Stimulated activated CD4-positive, alpha-beta T cell treated with anti-CD3 and anti-CD28 coated beads, TNF-alpha, amount 100 ng/mL, for 4 hours (primary cell): ENCODE measurements at regions not wholly inside any gene's neighbourhood (a gene's known extent, or its start where the extent isn't known, plus 50 kb on each side); places are given as distances from the start of the nearest gene placed in this dataset.

Source experiments
- DNase-seq, 3 experiments: peaks; one replicate each; pipeline ENCODE4 v3.0.0-alpha.2; 2020; ENCODE audit warnings: low read depth in 3 of 3

GRCh38 chr2:193349642-193350041, 1154.9 kb upstream of the TMEFF2 start:
- no peak for DNase-seq

GRCh38 chr2:193348055-193348454, 1153.3 kb upstream of the TMEFF2 start:
- DNase-seq = no peak

DNA sequence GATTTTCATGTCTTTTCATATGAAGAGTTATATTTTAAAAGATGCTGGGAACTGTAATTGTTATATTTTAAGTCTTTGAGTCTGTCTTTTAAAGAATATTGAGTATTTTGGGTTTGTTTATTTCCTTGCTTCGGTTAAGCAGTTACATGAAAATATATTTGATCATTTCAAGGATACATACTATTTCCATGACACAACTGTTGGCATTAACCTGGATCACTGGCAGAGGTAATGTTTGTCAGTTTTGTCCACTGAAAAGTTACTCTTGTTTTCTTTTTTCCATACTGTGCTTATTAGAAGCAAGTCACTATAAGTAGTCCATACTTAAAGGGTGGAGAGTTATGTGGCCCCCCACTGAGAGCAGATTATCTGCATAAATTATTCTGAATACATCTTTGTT, 1142.0 kb upstream of the TMEFF2 start:
- no peak for DNase-seq

GRCh38 chr2:193334401-193334800, 1139.7 kb upstream of the TMEFF2 start:
- DNase-seq = no peak

GRCh38 chr2:193333539-193333938, 1138.8 kb upstream of the TMEFF2 start:
- no peak for DNase-seq

GRCh38 chr2:193332941-193333340, 1138.2 kb upstream of the TMEFF2 start:
- DNase-seq = no peak

GRCh38 chr2:193331676-193332075, 1136.9 kb upstream of the TMEFF2 start:
- DNase-seq = no peak

- DNase-seq = no peak
Observed at GRCh38 chr2:193326296-193326695, 1131.6 kb upstream of the TMEFF2 start.

- DNase-seq = no peak
Observed at GRCh38 chr2:193315428-193316091, 1120.8 kb upstream of the TMEFF2 start.

- no peak for DNase-seq
Observed at GRCh38 chr2:193303464-193303863, 1108.7 kb upstream of the TMEFF2 start.

DNA sequence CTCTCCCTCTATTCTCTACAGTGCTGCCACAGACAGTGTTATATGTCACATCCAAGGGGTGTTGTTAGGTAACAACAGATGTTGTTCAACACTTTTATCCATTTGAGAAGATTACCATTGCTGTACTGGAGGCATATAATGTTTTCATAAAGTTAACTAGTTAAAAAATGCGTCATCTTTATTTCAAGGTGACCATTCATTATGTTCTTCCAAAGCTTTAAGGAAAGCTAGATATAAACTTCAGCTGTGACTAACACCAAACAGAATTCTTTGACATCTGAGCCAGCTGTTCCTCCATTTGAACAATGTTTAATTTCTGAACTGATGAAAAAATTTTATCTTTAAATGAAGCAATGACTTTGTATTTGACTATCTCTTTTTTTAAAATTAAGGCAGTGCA, 1099.6 kb upstream of the TMEFF2 start:
- DNase-seq = no peak

DNA sequence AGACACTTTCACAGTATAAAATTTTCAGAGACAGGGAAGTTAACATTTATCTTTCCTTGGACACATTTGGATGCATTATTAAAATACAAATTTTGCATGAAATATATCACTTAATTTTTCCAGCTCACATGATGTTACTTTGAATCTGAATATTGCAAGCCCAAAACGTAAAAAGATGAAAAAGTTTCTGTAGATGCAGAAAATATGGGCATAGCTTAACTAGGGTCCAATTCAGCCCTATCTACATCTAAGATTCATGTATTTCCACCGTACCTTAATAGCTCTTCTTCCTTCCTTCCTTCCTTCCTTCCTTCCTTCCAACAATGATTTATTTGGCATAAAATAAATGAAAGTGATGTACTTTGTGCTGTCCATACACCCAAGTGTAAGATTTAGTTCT, 1084.6 kb upstream of the TMEFF2 start:
- DNase-seq = no peak

DNA sequence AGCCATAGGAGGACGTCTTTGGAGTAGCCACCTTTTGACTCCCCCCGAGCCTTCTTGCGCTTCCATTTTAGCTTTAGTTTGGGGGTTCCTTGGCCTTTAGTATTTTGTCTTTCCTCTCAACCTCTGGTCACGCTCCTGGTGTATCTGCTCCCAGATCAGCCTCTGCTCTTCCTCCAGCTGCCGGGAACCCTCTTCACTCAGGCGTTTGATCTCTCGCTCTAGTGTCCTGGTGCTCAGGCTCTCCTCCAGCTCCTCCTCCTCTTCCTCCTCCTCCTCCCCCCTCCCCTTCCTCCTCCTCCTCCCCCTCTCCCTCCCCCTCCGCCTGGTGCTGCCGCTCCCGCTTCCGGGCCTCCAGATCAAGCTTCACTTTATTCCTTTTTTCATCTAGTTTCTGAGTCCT, 1082.3 kb upstream of the TMEFF2 start:
- no peak for DNase-seq

GRCh38 chr2:193276560-193276959, 1081.8 kb upstream of the TMEFF2 start:
- DNase-seq = no peak

GRCh38 chr2:193276069-193276468, 1081.3 kb upstream of the TMEFF2 start:
- no peak for DNase-seq

GRCh38 chr2:193272011-193272410, 1077.3 kb upstream of the TMEFF2 start:
- DNase-seq = no peak

GRCh38 chr2:193270816-193271215, 1076.1 kb upstream of the TMEFF2 start:
- no peak for DNase-seq

DNA sequence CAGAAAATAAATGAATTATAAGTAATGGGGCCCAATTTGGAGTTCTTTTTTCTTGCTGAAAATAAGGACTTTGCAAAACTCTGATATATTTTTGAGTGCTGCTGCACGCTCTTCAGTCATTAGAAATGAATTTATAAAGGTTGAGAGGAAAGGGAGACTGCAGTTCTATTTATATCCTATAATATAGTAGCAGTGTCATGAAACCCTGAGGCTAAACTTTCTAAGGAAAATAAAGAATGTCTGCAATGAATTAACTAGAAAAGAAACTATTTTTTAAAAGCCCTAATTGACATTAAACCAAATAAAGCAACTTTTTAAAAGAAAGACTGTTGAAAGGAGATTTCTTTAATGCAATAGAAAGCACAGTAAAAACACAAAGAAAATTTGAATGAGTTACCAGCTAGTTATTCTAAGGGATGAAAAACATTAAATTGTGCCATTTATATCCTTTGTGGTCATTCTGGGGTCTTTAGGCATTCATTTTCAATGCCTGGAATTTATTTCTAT, 1072.8 kb upstream of the TMEFF2 start:
- no peak for DNase-seq

DNA sequence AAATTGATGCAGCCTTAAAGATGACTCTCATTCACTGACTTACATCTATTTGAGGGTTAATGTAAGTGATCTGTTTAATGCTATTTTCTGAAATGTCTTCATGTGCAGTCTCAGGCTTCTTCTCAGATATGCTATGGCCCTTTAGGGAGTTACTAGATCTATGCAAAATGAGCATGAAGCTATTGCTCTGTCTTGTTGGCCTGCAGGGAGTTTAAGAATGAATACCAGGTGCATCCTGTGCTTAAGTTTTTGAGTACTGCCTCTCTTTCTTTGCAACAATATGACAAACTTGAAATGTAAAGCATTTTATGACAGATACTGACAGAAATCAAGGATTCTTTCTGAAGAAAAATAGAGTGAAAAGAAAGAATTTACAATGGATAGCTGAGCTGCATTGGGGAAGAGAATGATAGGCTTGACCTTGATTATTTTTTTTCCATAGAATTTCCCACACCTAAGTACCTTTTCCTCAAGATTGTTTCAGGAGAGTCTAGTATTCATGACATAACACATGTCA, 1058.3 kb upstream of the TMEFF2 start:
- DNase-seq = no peak

DNA sequence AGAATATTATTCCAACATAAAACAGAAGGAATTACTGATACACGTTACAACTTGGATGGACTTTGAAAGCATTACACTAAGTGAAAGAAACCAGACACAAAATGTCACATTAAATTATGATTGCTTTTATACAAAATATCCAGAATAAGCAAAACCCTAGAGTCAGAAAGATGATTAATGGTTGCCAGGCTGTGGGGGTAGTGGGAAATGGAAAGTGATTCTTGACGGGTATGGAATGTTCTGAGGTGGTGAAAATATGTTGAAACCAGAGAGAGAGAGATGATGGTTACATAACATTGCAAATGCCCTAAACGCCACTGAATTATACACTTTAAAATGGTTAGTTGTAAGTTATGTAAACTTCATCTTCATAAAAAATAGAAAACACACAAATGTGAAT, 1057.2 kb upstream of the TMEFF2 start:
- no peak for DNase-seq

DNA sequence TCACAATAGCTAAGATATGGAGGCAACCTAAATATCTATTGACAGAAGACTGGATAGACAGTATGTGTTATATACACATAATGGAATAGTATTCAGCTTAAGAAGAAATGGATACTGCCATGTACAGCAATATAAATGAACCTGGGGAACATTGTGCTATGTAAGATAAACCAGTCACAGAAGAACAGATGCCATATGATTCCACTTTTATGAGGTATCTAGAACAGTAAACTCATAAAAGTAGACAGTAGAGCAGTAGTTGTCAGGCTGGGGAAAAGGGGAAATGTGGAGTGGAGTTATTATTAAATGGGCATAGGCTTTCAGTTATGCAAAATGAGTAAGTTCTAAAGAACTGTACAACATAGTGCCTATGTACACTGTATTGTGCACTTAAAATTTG, 1055.7 kb upstream of the TMEFF2 start:
- DNase-seq = no peak

DNA sequence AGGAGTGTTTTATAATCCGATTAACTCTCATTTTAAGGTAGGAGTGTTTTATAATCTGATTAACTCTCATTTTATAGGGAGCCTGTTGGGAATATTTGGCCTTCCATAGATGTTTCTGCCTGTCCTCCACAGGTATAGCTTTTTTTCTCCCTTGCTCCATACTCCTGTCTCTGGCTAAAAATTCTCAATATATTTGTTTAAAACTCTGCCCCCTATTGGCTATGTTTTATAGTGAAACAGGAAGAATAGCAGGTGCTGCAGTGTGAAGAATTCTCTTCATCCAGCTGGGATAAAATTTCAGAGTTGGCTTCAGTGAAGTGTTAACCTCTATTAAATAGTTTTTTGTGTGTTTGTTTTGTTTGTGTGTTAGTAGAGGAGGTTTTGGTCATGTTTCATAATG, 1046.0 kb upstream of the TMEFF2 start:
- no peak for DNase-seq

DNA sequence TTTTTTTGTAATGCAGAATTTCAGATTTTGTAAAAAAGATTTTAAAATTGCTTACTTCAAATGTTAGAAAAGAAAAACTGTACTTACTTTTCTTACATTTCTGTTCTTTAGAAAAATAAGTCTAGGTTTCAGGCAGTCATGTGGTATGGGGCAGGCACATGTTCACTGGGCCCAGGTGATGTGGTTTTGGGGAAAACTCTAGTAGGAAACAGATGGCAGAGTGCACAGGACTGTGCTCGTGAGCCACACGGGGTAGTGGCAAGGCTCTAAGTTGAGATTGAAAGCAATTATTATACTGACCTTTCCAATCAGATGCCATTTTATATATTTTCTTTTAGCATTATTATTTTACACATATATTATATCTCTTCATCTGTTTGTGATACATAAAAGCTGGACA, 1036.9 kb upstream of the TMEFF2 start:
- DNase-seq = no peak

DNA sequence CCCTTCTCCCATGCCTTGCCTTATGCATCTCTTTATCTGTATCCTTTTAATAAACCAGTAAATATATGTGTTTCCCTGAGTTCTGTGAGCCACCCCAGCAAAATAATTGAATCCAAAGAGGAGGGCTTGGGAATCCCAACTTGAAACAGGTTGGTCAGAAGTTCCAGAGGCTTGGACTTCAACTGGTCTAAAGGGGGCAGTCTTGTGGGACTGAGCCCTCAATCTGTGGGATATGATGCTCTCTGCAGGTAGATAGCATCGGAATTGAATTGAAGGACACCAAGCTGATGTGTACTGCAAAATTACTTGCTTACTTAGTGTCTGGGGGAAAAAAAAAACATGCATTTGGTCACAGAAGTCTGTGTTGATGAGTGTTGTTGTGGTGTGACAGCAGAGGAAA, 1033.5 kb upstream of the TMEFF2 start:
- no peak for DNase-seq
